Stimulated activated CD4-positive, alpha-beta T cell treated with anti-CD3 and anti-CD28 coated beads, Interleukin-1b, Interleukin-23, amount 100 ng/mL, for 4 hours (primary cell): ENCODE measurements at regions not wholly inside any gene's neighbourhood (a gene's known extent, or its start where the extent isn't known, plus 50 kb on each side); places are given as distances from the start of the nearest gene placed in this dataset.
"Not testable (repeated sequence)": the region's sequence is repeated elsewhere in the genome, so short reads cannot be mapped to it uniquely, and the experiment has no call there.

Source experiments
- DNase-seq, 2 donors: peaks; one replicate each; pipeline ENCODE4 v3.0.0-alpha.2; 2020; ENCODE audit warnings: low read depth in 2 of 2

DNA sequence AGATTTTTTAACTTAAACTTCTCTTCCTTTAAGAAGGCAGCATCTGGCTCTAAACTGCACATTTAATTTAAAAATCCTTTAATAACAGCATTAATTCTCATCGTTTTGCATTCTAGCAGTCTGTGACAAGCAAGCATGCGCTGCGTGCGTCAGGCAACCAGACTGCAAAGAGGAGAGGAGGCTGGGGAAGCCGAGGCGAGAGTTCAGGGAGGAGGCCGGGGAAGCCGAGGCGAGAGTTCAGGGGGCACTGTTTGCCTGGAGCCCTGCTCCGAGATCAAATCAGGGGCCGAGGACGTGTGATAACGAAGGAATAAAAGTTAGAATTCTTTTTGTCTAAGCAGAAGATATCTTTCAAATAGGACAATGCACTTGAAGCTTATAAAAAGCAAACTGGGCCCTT lies 435.7 kb downstream of the EFNB2 start:
- DNase-seq, result no peak

DNA sequence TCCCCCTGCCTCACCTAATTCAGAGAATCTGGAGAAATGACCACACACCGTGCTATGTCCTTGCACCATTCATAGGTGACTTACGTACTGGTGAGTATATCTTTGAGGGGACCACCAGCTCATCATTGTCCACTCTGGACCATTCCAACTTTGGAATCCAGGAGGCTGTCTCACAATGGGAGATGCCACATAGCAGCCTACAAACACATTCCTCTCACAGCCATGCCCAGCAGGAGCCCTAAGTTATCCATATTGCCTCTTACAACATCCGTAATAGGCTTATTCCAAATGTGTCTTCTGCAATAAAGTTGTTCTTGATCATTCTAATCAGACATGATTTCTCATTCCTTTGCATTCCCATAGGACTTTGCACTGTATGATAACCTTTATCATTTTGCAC lies 436.7 kb downstream of the EFNB2 start:
- DNase-seq, result no peak

DNA sequence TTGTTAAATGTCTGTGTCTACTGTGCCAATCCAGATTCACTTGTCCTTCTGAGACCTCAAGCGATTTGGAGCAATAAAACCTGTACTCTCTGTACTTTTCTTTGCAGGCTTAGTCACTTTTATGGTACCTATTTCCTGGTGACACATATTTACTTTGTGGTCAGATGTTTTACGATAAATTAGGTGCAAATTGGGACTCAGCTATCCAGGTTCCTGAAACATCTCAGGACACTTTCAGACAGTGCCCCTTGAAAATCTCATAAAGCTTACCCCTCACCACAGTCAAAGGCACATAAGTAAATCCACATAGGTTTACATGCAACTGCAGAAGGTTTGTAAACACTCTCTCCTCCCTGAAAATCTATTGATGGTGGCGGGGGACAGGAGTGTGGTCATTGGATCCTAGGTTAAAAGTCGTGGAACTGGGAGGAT lies 438.8 kb downstream of the EFNB2 start:
- DNase-seq, result no peak

DNA sequence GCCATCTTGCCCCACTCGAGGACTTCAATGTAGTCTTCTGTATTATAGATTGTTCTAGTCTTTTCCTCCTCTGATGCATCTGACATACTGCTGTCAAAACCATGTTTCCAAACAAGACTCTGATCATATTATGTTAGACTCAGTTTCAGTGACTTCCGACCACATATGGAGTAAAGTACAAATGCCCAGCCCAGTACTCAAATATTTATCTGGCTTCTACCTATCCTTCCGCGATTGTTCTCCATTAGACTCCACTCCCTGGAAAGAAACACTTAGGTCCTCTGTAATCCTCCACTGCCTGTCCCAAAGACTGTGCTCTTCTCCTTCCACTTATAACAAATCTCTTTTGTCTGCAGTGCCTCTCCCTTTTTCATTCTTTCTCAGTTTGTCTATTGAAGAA lies 439.5 kb downstream of the EFNB2 start:
- no peak for DNase-seq

DNA sequence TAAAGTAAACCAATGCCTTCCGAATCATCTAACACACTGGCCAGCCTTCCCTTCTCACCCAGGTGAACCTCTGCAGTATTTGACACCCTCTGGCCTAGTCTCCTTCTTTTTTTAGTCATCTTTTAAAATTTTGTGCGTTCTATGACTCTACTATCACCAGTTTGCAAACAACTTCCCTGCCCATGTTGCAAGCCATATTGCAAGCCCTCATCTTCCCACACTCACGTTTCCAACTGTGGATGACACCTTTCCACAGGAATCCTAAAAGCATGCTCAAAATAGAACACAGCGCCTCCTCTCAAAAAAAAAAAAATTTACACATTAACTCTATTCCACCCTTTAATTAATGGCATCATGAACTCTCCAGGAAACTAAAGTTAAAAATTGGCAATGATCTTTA lies 440.1 kb downstream of the EFNB2 start:
- no peak for DNase-seq

DNA sequence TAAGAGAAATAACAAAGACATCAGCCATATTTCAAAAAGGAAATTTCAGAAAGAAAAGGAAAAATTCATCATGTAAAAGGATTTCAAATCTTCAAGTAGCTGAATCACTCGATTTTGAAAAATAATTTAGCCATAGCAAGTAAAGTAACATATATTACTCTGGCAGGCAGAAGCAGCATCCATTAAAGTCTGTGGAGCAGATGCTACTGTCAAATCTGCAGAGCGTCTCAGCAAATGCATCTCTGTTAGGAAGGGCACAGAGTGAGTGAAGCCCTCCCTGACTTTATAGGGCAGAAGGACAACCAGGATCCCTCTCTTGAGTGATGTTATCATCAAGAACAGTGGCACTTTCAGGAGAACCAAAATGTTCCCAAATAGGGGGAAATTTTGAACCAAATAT lies 445.5 kb downstream of the EFNB2 start:
- DNase-seq, result no peak

DNA sequence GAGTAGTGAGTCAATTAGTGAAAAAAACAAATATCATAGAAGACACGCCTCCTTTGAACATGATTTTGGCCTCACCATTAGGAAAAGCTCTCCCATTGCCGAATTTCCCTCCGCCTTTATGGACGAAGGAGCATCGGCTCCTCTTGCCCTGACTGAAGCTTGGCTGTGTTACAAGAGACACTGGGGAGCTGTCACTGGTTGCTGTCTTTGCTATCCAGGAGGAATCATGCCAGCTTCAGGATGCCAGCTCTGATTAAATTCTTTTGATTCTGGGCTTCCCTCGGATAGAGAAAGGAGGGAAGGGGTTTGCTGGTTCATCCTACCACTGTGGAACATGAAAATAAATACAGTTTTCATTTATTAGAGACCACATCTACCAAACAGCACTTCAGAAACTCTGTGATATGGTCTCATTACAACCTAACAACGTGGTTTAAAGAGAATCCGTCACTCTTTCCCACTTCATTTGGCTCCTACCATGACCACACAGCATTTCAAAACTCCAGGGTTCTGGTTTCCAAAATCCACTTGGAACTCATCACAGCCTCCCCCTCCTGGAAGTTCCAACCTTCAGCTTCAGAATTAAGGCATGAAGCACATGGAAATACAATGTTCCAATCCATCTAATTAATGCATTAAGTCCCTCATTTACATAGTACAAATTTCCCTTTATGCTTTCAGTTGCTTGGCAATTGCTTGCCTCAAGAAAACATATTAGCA lies 446.0 kb downstream of the EFNB2 start:
- no peak for DNase-seq

DNA sequence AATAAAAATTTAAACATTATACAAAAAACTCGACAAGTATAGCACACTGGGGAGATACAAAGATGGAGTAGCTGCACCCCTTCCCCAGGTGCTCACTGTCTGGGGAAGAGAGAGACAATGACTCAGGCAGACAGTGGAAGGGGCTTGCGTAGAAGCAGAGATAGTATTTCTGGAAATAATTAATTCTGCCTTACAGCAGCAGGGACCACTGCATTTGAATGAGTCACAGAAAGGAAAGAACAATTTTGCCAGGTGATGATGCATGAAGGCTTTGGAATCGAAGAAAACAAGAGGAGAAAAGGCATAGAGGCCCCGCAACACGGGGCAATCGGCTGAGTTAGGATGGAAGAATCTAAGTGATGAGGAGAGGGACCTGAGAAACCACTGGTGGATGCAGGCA lies 447.4 kb downstream of the EFNB2 start:
- DNase-seq, result no peak

DNA sequence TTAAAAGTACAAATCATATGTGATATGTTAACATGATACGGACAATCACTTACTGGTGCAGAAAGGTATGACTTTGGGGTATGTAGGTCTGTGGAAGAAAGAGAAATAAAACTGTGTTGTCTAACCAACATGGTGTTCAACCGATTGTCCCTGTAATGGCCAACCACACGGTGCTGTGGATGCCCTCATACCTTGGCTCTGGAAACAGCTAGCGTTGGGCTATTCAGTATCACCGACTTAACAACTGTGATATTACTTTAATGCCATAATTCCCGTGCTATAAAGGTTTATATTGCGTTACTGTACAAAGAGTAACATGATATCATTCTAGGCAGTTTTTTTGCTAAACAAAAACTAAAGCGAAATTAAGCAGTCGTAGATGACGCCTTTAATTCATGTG lies 448.3 kb downstream of the EFNB2 start:
- no peak for DNase-seq

DNA sequence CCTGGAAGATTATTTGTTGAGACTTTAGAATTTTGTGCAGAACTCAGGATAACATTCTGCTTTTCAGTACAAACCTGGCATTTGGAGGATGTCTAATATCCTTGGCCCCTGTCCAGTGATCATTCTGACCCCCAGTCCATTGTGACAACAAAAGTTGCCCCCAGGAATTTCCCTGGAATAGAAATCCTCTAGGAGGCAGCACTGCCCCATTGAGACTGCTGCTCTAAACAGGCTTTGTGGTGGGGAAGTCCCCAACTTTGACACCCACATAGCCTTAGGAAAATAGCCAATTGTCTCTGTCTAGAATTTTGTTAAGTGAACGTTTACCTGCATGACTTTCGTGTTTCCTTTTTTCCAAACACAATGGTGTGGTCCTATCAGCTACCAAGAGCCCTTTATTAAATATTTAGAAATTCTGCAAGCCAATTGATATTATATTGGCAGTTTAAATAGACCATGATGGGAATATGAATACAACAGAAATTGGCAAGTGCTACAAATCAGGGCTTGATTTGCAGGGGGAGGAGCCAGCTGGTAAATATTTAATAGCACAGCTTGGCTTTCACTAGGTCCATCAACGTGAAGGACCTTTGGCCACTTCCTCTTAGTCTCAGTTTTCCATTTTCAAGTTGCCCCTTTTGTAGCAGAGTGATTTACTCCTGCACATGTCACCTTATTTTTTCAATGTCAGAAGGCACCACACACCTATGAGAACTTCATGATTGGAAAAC lies 451.7 kb downstream of the EFNB2 start:
- DNase-seq, result no peak

DNA sequence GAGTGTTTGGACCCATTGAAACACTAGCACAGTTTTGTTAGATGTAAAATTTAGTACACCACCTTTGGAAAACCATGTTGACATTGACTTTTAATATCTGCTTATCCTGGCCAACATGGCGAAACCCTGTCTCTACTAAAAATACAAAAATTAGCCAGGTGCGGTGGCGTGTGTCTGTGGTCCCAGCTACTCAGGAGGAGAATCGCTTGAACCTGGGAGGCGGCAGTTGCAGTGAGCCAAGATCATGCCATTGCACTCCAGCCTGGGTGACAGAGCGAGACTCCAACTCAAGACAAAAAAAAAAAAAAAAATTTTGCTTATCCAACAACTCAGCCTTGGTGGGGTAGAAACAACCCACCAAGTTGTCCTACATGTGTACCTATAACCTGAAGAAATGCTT lies 454.2 kb downstream of the EFNB2 start:
- DNase-seq, result not testable (repeated sequence)

DNA sequence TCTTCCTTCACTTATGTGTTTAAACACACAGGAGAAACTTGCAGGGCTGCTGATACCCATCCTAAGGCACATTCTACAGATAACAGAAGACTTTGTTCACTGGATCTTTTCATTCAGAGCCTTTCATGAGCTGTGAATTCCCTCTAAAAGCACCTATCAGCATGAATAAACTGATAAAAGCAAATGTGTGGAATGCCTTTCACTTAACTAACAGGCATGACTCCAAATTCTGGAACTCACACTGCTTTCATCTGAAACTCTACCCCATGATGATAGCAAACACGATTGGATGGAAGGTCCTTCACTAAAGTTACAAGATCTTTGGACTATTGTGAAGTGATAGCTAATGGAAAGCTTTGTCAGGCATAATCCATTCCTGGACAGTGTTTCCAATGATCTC lies 457.3 kb downstream of the EFNB2 start:
- DNase-seq, result no peak

DNA sequence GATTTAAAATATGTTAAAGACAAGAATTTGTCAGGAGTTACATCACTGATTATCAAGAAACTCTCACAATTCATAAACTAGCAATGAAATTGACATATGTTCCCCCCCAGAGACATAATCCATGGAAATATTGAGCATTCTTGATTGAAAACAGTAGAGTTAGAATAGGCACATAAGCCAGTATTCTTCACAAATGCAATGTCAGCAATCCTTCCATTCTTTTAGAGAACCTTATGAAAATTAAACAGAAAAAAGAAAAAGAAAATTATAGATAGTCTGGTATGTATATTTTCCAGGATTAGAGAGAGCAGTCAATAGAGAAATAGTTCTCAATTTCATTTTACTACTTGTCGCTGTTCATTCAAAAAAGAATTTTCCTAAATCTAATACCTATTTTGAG lies 458.4 kb downstream of the EFNB2 start:
- no peak for DNase-seq

DNA sequence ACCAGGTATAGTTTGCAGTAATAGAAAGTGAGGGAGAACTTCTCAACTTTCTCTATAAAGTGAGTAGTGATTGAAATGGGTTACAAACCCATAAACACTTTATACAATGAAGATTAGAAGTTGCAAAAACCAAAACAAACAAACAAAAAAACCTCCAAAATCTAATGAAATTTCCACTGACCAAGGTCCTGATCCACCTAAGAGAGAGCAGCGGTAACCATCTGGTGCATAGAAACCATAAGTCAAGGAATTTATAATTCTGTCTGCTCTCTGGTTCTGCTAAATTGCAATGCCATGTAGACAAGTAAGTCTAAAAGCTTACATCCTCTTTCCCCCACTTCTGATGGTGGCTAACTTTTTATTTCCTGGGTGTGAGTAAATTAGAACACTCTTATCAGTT lies 463.4 kb downstream of the EFNB2 start:
- DNase-seq, result no peak

DNA sequence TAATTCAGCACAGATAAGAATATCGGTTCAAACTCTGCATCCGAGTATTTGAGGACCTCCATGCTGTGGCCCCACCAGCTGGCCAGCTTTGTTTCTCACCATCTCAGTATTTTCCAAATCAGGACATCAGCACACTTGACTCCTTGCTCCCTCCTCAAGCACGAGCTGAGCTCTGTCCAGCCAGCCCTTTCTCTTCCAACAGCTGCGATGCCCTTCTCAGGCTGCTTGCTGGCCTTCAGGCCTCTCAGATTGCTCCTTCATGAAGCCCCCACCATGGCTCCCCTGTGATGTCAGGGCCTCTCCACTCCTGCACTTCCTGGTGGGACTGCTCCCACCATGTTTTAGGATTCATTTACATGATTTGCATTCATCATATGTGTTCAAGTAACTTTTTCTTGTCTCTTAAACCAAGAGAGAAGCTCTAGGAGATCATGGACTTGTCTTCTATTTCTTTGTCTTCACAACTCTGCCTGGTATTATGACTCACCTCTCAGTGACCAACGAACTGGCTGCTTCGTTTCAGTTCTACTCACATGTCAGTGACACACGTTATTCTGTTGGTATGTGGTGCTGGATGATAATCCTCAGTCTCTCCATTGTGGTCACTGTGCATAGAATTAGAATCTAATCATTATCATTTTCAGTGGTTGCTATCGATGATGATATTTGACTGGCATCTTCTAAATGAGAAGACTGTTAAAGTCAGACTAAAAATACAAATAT lies 471.7 kb downstream of the EFNB2 start:
- no peak for DNase-seq

DNA sequence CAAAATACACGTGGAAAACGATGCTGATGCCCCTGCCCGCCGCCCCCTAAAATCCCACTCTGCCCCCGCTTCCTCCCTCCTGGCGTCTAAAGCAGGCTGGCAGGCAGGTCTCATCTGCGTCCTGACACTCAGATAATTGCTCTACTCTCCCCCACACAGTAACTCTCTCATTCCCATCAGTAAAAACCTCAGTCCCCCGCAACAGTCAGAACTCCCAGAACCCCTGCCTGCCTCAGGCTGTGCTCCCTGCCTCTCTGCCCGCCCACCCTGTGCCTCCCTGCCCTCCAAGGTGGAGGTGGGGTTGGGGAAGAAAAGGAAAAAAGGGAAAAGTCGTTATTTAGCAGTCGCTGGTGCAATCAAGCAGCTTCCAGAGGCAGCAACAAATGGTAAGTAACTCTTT lies 473.7 kb downstream of the EFNB2 start:
- DNase-seq, result no peak

DNA sequence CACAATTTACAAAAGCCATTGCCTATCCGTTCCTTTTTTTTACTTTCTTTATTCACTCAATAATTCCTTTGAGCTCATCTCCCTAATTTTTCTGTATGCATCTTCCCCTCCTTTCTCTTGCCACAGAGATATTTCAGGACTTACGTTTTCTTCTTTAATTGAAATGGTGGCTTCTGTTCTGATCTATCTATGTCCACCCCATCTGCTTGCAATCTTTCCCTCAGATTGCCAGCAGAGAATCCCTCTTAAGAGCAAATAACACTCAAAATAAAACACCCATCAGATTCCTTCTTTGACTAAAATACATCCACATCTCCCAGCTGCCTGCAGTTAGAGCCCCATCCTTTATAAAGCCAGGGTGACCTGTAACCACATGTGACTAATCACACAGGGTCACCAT lies 478.6 kb downstream of the EFNB2 start:
- DNase-seq, result no peak

DNA sequence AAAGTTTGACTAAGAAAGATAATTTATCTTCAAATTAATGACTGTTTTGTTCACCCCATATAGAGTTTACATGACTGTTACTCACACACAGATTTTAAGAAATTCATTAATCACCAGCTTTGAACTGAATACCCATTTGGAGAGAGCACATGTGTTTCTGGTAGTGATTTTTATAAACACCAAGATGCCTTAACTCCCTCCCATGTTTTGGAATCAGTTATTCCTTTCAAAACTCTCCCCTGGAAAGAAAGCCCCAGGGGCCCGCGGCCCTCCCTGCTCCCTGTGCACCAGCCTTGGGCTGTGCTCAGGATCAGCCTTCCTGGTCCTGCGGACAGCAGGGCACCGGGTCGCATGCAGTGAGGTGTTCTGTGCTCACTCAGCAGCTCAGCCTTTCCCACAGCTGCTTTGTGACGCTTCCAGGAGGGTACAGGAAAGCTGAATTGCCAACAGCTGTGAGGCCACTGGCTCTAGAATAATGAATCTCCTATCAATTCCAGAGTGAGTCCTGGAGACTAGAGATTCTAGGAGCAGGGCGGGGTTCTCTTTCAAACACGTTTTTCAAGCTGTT lies 483.2 kb downstream of the EFNB2 start:
- DNase-seq, result no peak

DNA sequence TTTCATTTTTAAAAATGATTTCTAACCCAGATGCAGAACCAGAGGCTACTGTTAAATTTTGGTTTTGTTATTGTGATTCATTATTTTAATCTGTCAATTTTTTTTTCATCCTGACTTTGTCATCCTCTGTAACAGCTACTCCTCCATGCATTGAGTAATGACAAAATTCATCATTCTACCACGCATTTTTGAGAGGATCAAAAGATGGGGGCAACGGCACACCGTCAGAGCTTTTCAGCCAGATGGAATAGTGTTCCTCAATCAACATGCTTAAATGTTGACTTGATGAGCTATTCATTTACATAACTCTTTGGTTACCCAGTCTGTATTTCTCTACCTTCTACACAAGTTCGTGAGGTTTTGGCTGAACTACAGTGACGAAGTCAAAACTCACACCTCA lies 486.3 kb downstream of the EFNB2 start:
- no peak for DNase-seq

DNA sequence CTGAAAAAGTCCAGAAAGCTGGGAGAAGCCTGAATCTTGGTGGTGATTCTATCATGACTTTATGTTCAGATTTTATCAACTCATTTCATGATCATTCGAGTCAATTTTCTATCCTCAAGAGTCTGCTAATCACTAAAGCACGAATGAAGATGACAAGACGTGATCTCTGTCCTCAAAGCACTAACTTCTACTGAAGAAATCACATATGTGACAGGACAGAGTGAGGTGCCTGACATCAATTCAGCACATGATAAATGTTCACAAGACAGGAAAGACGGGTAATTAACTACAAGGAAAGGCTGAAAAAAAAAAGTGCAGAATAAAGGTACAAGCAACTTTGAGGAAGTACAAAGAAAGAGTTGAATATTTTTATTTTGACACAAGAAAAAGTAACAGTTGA lies 487.1 kb downstream of the EFNB2 start:
- no peak for DNase-seq

DNA sequence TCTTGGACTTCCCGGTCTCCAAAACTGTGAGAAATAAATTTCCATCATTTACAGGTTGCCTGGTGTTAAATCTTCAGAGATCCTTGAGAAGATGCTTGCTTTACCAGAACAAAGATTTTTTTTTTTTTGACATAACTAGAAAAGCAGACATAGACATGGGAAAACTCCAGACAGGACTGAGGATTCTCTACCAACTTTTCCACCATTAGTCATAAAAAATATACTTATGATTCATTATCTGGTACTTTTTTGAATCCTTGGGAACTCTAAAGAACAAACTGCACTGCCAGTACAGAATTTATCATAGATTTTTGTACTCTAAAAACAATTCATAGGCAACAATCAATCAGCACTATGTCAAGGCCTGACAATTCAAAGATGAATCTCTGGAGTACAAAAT lies 487.6 kb downstream of the EFNB2 start:
- no peak for DNase-seq

DNA sequence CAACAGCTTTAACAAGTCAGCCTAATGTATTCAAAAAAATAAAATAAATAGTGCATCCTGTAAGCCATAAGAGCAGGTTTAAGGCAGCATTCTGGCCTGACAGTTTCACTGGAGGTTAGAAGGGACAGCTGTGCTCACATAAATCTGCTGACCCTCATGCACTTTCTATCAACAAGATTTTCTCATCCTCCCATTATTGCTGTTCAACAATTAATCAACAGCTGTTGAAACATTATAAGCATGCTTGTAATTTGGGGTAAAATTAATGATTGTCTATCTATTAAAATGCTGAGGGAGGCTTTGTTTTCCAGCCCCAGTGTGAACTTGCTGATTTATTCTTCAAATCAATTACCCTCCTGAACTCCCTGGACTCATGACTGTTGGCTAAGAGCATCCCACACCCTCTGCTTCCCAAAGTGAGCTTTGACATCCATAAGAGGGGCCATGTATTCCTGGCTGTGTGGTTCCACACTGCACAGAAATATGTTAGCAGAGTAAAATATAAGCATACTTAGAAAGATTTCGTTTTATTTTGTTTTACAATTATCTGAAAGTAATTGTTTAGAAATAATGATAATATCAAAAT lies 492.4 kb downstream of the EFNB2 start:
- DNase-seq, result no peak
